Mononuclear cell (primary cell): ENCODE measurements at regions not wholly inside any gene's neighbourhood (a gene's known extent, or its start where the extent isn't known, plus 50 kb on each side); places are given as distances from the start of the nearest gene placed in this dataset.

Source experiments
- H3K27me3 ChIP-seq: 2 replicates; pipeline ENCODE4 v1.6.0; 2011; ENCODE audit warnings: low read length, control low read depth; ENCODE audit not compliant: insufficient read depth
- H3K4me1 ChIP-seq: 2 replicates; pipeline ENCODE4 v1.5.1; 2011; ENCODE audit warnings: mild to moderate bottlenecking, low read length, control low read depth; ENCODE audit not compliant: insufficient read depth
- H3K4me3 ChIP-seq: 2 replicates; pipeline ENCODE4 v1.5.1; 2011; ENCODE audit warnings: mild to moderate bottlenecking, low read length, moderate library complexity
- H3K9me3 ChIP-seq: 2 replicates; pipeline ENCODE4 v1.5.1; 2011; ENCODE audit warnings: low read depth, mild to moderate bottlenecking, control low read depth, low read length

DNA sequence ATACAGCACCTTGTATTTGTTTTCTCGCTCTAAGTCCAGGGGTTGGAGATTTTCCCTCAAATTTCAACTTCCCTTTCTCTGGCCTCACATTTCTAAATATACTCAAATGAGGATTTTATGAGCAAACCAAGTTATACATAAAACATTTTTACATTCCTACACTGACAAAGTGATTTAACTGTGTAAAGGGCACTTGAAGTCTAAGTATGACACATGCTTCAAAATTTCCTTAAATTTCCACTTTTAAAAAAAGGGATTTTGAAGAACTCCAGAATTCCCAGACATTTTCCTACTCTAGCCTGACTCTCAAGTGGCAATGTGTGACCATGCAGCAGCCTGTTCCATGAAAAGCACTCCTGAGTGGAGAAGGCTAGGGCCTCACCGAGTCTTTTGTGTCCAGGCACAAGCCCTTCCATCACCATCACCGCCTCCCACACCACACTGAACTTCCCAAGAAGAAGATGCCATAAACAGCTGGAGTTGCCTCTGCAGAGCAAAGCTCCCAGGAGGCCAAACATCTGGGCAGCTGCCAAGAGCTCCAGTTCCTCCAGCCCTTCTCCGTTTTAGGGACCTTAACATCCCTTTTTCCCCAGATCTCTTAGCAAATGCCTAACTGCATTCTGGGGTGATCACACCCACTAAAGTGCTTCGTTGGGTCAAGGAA lies 68.9 kb downstream of the NCR2 start:
- H3K4me3 ChIP-seq, result no peak overlapping the region
- no peaks in the 10 kb centered on the region for H3K4me1 ChIP-seq
- peaks cover 19% of the 10 kb centered on the region for H3K27me3 ChIP-seq
- no peaks in the 10 kb centered on the region for H3K9me3 ChIP-seq

GRCh38 chr6:41405941-41406727 lies 70.7 kb downstream of the NCR2 start:
- H3K4me1 ChIP-seq, result no peaks in the 10 kb centered on the region
- no peaks in the 10 kb centered on the region for H3K9me3 ChIP-seq
- peaks cover 13% of the 10 kb centered on the region for H3K27me3 ChIP-seq
- H3K4me3 ChIP-seq, result no peak overlapping the region

DNA sequence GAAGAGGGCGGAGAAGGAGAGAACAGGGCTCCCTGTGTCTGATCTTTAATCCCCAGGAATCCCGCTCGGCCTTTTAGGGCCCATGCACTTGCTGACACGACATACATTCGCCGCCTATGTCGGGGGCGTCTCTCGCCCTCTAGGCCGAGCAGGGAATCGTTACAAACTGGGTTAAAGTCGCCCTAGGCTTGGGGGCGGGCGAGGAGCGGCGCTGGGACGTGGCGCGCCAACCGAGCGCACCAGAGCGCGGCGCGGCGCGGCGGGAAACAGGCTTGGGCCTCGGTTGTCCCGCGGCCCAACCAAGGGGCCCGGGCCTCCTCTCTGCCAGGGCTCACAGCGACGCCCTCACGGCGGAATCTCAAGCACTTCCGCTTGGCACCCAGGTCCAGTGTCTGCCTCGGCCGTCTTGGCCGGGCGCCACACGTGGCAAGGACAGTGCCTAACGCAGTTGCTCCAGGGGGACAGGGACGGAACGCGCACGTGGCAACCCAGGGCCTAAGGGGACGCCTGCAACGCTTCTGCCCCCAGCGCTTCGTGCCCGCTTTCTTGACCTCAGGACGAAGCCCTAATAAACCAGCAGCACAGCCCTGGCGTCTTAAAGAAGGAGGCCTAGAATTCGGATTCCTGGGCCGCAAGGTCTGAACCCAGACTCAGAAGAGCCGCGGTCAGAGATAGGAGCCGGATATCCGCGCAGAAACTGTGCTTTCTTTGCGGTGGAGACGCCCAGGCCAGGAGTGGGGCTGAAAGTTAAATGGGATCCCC lies 71.5 kb downstream of the NCR2 start:
- H3K27me3 ChIP-seq, result peaks cover 5% of the 10 kb centered on the region
- no peaks in the 10 kb centered on the region for H3K9me3 ChIP-seq
- H3K4me1 ChIP-seq, result no peaks in the 10 kb centered on the region
- no peak overlapping the region for H3K4me3 ChIP-seq

GRCh38 chr6:41408576-41408975 lies 73.2 kb downstream of the NCR2 start:
- no peaks in the 10 kb centered on the region for H3K9me3 ChIP-seq
- no peaks in the 10 kb centered on the region for H3K4me1 ChIP-seq
- H3K27me3 ChIP-seq, result peaks cover 5% of the 10 kb centered on the region
- no peak overlapping the region for H3K4me3 ChIP-seq

- H3K4me1 ChIP-seq, result no peaks in the 10 kb centered on the region
- no peaks in the 10 kb centered on the region for H3K9me3 ChIP-seq
- no peak overlapping the region for H3K4me3 ChIP-seq
- peaks cover 5% of the 10 kb centered on the region for H3K27me3 ChIP-seq
These were observed 73.6 kb downstream of the NCR2 start for GRCh38 chr6:41408982-41409381.

DNA sequence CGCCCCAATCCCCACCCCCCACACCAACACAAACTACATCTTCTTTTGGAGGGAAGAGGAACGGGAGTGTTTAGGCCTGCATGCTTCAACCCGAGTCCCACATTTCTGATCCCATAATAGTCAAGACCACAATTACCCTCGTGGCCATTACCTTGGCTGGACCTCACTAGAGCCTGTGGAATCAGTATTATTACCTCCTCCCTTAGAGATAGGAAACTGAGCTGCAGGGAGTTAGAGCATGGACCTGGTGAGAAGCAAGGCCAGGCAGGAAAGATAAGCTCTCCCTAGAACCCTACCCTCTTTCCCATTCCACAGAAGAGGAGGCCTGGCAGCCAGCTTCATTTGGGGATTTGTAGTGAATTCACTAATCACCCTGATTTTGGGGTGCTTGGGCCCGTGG lies 74.1 kb downstream of the NCR2 start:
- Histone ChIP-seq H3K4me3 (no peak overlapping the region), H3K4me1 (no peaks in the 10 kb centered on the region), H3K9me3 (no peaks in the 10 kb centered on the region), H3K27me3 (peaks cover 5% of the 10 kb centered on the region)

DNA sequence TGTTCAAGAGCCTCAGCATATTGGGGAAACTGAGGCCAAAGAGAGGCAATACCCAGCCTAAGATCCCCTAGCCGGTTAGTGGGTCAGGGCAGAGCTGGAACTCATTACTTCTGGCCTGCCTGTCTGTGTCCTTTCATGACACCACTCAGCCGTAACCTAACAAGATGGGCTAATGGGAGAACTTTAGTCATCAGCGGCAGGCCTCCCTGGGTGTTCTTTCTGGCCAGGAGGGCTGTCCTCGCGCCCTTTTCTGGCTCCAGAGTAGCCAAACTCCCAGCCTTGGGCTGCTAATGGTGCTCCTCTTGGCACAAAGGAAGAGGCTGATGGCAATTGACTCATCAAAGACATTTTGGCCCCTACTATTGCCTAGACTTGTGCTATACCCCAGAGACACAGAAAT lies 76.6 kb downstream of the NCR2 start:
- Histone ChIP-seq H3K4me1 (no peaks in the 10 kb centered on the region), H3K9me3 (no peaks in the 10 kb centered on the region), H3K27me3 (peaks cover 7% of the 10 kb centered on the region), H3K4me3 (no peak overlapping the region)

GRCh38 chr6:41413250-41413649 lies 77.8 kb downstream of the NCR2 start:
- Histone ChIP-seq H3K9me3 (no peaks in the 10 kb centered on the region), H3K4me3 (no peak overlapping the region), H3K27me3 (peaks cover 7% of the 10 kb centered on the region), H3K4me1 (no peaks in the 10 kb centered on the region)

- no peaks in the 10 kb centered on the region for H3K9me3 ChIP-seq
These were observed 81.1 kb downstream of the NCR2 start for GRCh38 chr6:41416501-41416837.

GRCh38 chr6:41418741-41419140 lies 83.3 kb downstream of the NCR2 start:
- no peaks in the 10 kb centered on the region for H3K9me3 ChIP-seq
- H3K4me1 ChIP-seq, result no peaks in the 10 kb centered on the region
- H3K4me3 ChIP-seq, result no peak overlapping the region
- peaks cover 12% of the 10 kb centered on the region for H3K27me3 ChIP-seq

More at GRCh38 chr6:41416501-41416837, 81.1 kb downstream of the NCR2 start:
- Histone ChIP-seq H3K27me3 (peaks cover 12% of the 10 kb centered on the region), H3K4me3 (no peak overlapping the region), H3K4me1 (no peaks in the 10 kb centered on the region)

DNA sequence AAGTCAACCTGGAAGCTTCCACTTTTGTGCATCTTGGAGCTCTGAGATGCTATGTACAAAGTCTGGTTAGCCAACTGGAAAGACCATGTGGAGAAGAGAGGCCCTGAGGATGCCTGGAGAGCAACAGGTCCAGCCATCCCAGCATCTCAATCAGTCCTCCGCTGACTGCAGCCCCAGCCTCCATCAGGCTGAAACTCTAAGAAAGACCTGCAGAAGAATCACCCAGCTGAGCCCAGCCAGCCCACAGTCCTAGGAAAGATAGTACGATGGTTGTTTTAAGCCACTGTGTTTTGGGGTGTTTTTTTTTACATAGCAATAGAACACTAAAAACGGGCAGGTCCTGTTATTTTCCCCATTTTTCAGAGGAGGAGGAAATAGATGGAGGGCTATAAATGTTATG lies 84.0 kb downstream of the NCR2 start:
- Histone ChIP-seq H3K27me3 (peaks cover 12% of the 10 kb centered on the region), H3K9me3 (no peaks in the 10 kb centered on the region), H3K4me1 (no peaks in the 10 kb centered on the region), H3K4me3 (no peak overlapping the region)

- Histone ChIP-seq H3K4me1 (no peaks in the 10 kb centered on the region), H3K4me3 (no peak overlapping the region), H3K9me3 (no peaks in the 10 kb centered on the region), H3K27me3 (peaks cover 14% of the 10 kb centered on the region)
These were observed 84.8 kb downstream of the NCR2 start for GRCh38 chr6:41420186-41420585.

- Histone ChIP-seq H3K4me3 (no peak overlapping the region), H3K9me3 (no peaks in the 10 kb centered on the region), H3K27me3 (peaks cover 27% of the 10 kb centered on the region), H3K4me1 (peaks cover 4% of the 10 kb centered on the region)
These were observed 86.8 kb downstream of the NCR2 start for GRCh38 chr6:41422161-41422560.

DNA sequence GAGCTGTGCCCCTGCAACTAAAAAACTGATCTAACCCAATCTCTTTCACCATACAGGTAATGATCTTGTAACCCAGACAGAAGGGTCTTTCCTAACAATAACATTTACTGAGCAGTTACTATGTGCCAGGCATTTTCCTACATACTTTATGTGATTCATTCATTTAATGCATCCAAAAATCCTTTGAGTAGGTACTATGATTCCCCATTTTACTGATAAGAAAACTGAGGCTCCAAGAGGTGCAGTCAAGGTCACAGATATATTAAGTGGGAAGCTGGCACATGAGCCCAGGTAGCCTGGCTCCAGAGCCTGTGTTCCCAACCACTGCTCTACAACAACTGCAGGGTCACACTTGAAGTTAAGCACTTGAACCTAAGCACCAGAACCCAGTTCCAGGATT lies 87.6 kb downstream of the NCR2 start:
- H3K9me3 ChIP-seq, result no peaks in the 10 kb centered on the region
- peaks cover 4% of the 10 kb centered on the region for H3K4me1 ChIP-seq
- H3K4me3 ChIP-seq, result no peak overlapping the region
- peaks cover 30% of the 10 kb centered on the region for H3K27me3 ChIP-seq

DNA sequence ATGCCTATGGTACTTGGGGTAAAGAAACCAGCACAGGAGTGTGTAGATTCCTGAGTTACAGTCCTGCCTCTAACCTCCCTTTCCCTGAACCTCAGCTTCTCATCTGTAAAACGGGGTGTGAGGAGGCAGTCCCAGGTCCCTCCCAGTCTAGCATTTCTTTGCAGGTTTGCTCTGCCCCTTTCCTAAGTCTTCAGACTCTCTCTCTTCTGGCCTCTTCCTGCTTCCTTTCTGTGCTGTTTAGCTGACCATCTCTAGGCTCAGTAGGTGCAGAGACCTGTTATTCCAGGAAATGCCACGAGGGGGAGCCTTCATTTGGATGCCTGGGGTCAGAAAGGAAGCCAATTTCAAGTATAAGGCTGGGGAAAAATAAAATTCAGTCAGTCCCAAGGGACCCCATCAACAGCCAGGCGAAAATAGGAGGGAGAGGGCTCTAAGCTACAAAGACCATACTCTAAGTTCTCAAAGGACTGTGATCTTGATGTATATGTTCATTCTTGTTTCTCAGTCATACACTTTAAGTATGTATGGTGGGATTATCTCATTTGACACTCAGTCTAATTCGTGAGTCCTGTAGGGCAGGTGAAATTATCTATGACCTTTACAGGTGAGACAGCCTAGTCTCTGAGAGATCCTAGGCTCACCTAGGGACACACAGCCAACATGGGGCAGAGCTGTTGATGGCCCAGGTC lies 89.1 kb downstream of the NCR2 start:
- Histone ChIP-seq H3K4me1 (peaks cover 14% of the 10 kb centered on the region), H3K27me3 (peaks cover 39% of the 10 kb centered on the region), H3K4me3 (no peak overlapping the region), H3K9me3 (no peaks in the 10 kb centered on the region)
